ENCODE measurements at regions not wholly inside any gene's neighbourhood (a gene's known extent, or its start where the extent isn't known, plus 50 kb on each side); places are given as distances from the start of the nearest gene placed in this dataset.

- TF ChIP-seq CTCF (conservative IDR thresholded peaks at IDR 0.05), result no peak
- TF ChIP-seq EZH2 (IDR thresholded peaks at IDR 0.05; ENCODE audit: low read depth), result no peak
Observed at GRCh38 chr1:238980053-238980452, 406.3 kb upstream of the CHRM3 start.
